Activated CD4-positive, alpha-beta memory T cell treated with anti-CD3 and anti-CD28 coated beads, Interleukin-2, amount 10 ng/mL, durations not matched to agents 7 days and 5 days (primary cell): ENCODE measurements at regions not wholly inside any gene's neighbourhood (a gene's known extent, or its start where the extent isn't known, plus 50 kb on each side); places are given as distances from the start of the nearest gene placed in this dataset.

Experiments used
- CTCF ChIA-PET: fragments of 350-600 bp; sonication (Branson Sonifier 250); formaldehyde crosslinking; loops from one replicate; lab custom pipeline; 2021; ENCODE audit warnings: antibody characterized with exemption, inconsistent platforms; lab: Charles Lee
- POLR2A ChIA-PET: fragments of 350-600 bp; sonication (Branson Sonifier 250); formaldehyde crosslinking; loops from one replicate; lab custom pipeline; 2021; ENCODE audit warnings: antibody characterized with exemption; lab: Charles Lee
- DNase-seq: peaks from one replicate; pipeline ENCODE4 v3.0.0-alpha.2; 2020
- H3K27ac Mint-ChIP-seq: one replicate; pipeline ENCODE4 v1.8.0; 2021; ENCODE audit warnings: mild to moderate bottlenecking, mixed read lengths
- H3K27me3 Mint-ChIP-seq: one replicate; pipeline ENCODE4 v1.8.0; 2021; ENCODE audit warnings: mixed read lengths
- H3K36me3 Mint-ChIP-seq: one replicate; pipeline ENCODE4 v1.8.0; 2021; ENCODE audit warnings: low read depth, mixed read lengths
- H3K4me1 Mint-ChIP-seq: one replicate; pipeline ENCODE4 v1.8.0; 2021; ENCODE audit warnings: mixed read lengths
- H3K4me3 Mint-ChIP-seq: one replicate; pipeline ENCODE4 v1.8.0; 2021; ENCODE audit warnings: mild to moderate bottlenecking, mixed read lengths
- H3K9me3 Mint-ChIP-seq: one replicate; pipeline ENCODE4 v1.8.0; 2021; ENCODE audit warnings: mixed read lengths

GRCh38 chr7:109930049-109930448, 1160.9 kb upstream of the LRRN3 start:
- peaks cover 3% of the 10 kb centered on the region for H3K9me3 Mint-ChIP-seq
- H3K4me1 Mint-ChIP-seq: no peaks in the 10 kb centered on the region
- H3K4me3 Mint-ChIP-seq: no peak overlapping the region
- no peak overlapping the region for H3K27ac Mint-ChIP-seq
- DNase-seq: no peak
- no peaks in the 10 kb centered on the region for H3K27me3 Mint-ChIP-seq
- ChIA-PET POLR2A (no interaction called here), CTCF (no interaction called here)
- no peaks in the 10 kb centered on the region for H3K36me3 Mint-ChIP-seq

GRCh38 chr7:109939207-109939606, 1151.7 kb upstream of the LRRN3 start:
- POLR2A ChIA-PET: no interaction called here
- Mint-ChIP-seq H3K4me1 (no peaks in the 10 kb centered on the region), H3K4me3 (no peak overlapping the region), H3K36me3 (no peaks in the 10 kb centered on the region), H3K27me3 (no peaks in the 10 kb centered on the region), H3K27ac (no peak overlapping the region), H3K9me3 (peaks cover 2% of the 10 kb centered on the region)
- CTCF ChIA-PET: no interaction called here
- DNase-seq: no peak

GRCh38 chr7:109945820-109946518, 1145.0 kb upstream of the LRRN3 start:
- ChIA-PET POLR2A (no interaction called here), CTCF (no interaction called here)
- Mint-ChIP-seq H3K27ac (no peak overlapping the region), H3K9me3 (no peaks in the 10 kb centered on the region), H3K4me1 (no peaks in the 10 kb centered on the region), H3K27me3 (no peaks in the 10 kb centered on the region), H3K4me3 (no peak overlapping the region), H3K36me3 (no peaks in the 10 kb centered on the region)
- no peak for DNase-seq

GRCh38 chr7:109950256-109950655, 1140.7 kb upstream of the LRRN3 start:
- no peak overlapping the region for H3K4me3 Mint-ChIP-seq
- ChIA-PET CTCF (no interaction called here), POLR2A (no interaction called here)
- H3K4me1 Mint-ChIP-seq: no peaks in the 10 kb centered on the region
- no peaks in the 10 kb centered on the region for H3K9me3 Mint-ChIP-seq
- H3K27ac Mint-ChIP-seq: no peak overlapping the region
- DNase-seq: no peak
- no peaks in the 10 kb centered on the region for H3K36me3 Mint-ChIP-seq
- H3K27me3 Mint-ChIP-seq: no peaks in the 10 kb centered on the region

- H3K27ac Mint-ChIP-seq: no peak overlapping the region
- H3K27me3 Mint-ChIP-seq: no peaks in the 10 kb centered on the region
- no peak overlapping the region for H3K4me3 Mint-ChIP-seq
- H3K4me1 Mint-ChIP-seq: no peaks in the 10 kb centered on the region
- DNase-seq: no peak
- ChIA-PET POLR2A (no interaction called here), CTCF (no interaction called here)
- H3K9me3 Mint-ChIP-seq: no peaks in the 10 kb centered on the region
- no peaks in the 10 kb centered on the region for H3K36me3 Mint-ChIP-seq
Observed at GRCh38 chr7:109950821-109951564, 1139.9 kb upstream of the LRRN3 start.

- Mint-ChIP-seq H3K9me3 (no peaks in the 10 kb centered on the region), H3K27ac (no peak overlapping the region), H3K4me3 (no peak overlapping the region), H3K27me3 (no peaks in the 10 kb centered on the region), H3K4me1 (no peaks in the 10 kb centered on the region), H3K36me3 (no peaks in the 10 kb centered on the region)
- ChIA-PET POLR2A (no interaction called here), CTCF (no interaction called here)
- DNase-seq: no peak
Observed at GRCh38 chr7:109951565-109951928, 1139.4 kb upstream of the LRRN3 start.

- CTCF ChIA-PET: no interaction called here
- Mint-ChIP-seq H3K36me3 (no peaks in the 10 kb centered on the region), H3K27ac (no peak overlapping the region), H3K4me3 (no peak overlapping the region), H3K4me1 (no peaks in the 10 kb centered on the region), H3K9me3 (peaks cover 3% of the 10 kb centered on the region), H3K27me3 (no peaks in the 10 kb centered on the region)
- POLR2A ChIA-PET: no interaction called here
- no peak for DNase-seq
Observed at GRCh38 chr7:109955986-109956385, 1134.9 kb upstream of the LRRN3 start.

GRCh38 chr7:109956916-109957315, 1134.0 kb upstream of the LRRN3 start:
- Mint-ChIP-seq H3K27me3 (no peaks in the 10 kb centered on the region), H3K9me3 (peaks cover 3% of the 10 kb centered on the region)
- POLR2A ChIA-PET: no interaction called here

GRCh38 chr7:109963741-109964140, 1127.2 kb upstream of the LRRN3 start:
- Mint-ChIP-seq H3K4me1 (no peaks in the 10 kb centered on the region), H3K9me3 (peaks cover 2% of the 10 kb centered on the region), H3K36me3 (no peaks in the 10 kb centered on the region), H3K4me3 (no peak overlapping the region), H3K27me3 (no peaks in the 10 kb centered on the region), H3K27ac (no peak overlapping the region)
- POLR2A ChIA-PET: no interaction called here
- DNase-seq: no peak
- CTCF ChIA-PET: no interaction called here

More at GRCh38 chr7:109956916-109957315, 1134.0 kb upstream of the LRRN3 start:
- Mint-ChIP-seq H3K4me1 (no peaks in the 10 kb centered on the region), H3K27ac (no peak overlapping the region), H3K4me3 (no peak overlapping the region), H3K36me3 (no peaks in the 10 kb centered on the region)
- DNase-seq: no peak
- CTCF ChIA-PET: no interaction called here

GRCh38 chr7:109964780-109965179, 1126.1 kb upstream of the LRRN3 start:
- no peak for DNase-seq
- ChIA-PET CTCF (no interaction called here), POLR2A (no interaction called here)
- Mint-ChIP-seq H3K27ac (no peak overlapping the region), H3K27me3 (no peaks in the 10 kb centered on the region), H3K36me3 (no peaks in the 10 kb centered on the region), H3K9me3 (no peaks in the 10 kb centered on the region), H3K4me3 (no peak overlapping the region), H3K4me1 (no peaks in the 10 kb centered on the region)

GRCh38 chr7:109967406-109967805, 1123.5 kb upstream of the LRRN3 start:
- no peak for DNase-seq
- Mint-ChIP-seq H3K4me3 (no peak overlapping the region), H3K36me3 (no peaks in the 10 kb centered on the region), H3K27me3 (no peaks in the 10 kb centered on the region), H3K27ac (no peak overlapping the region), H3K9me3 (no peaks in the 10 kb centered on the region), H3K4me1 (no peaks in the 10 kb centered on the region)
- CTCF ChIA-PET: no interaction called here
- POLR2A ChIA-PET: no interaction called here

GRCh38 chr7:109983618-109984017, 1107.3 kb upstream of the LRRN3 start:
- Mint-ChIP-seq H3K27ac (no peak overlapping the region), H3K27me3 (no peaks in the 10 kb centered on the region), H3K9me3 (peaks cover 4% of the 10 kb centered on the region), H3K36me3 (no peaks in the 10 kb centered on the region), H3K4me3 (no peak overlapping the region), H3K4me1 (no peaks in the 10 kb centered on the region)
- no peak for DNase-seq
- CTCF ChIA-PET: no interaction called here
- POLR2A ChIA-PET: no interaction called here

- Mint-ChIP-seq H3K27me3 (no peaks in the 10 kb centered on the region), H3K4me3 (no peak overlapping the region), H3K27ac (no peak overlapping the region), H3K36me3 (no peaks in the 10 kb centered on the region), H3K4me1 (no peaks in the 10 kb centered on the region), H3K9me3 (peaks cover under 1% of the 10 kb centered on the region)
- CTCF ChIA-PET: no interaction called here
- POLR2A ChIA-PET: no interaction called here
- DNase-seq: no peak
Observed at GRCh38 chr7:109984729-109985128, 1106.2 kb upstream of the LRRN3 start.

GRCh38 chr7:109986701-109987100, 1104.2 kb upstream of the LRRN3 start:
- CTCF ChIA-PET: no interaction called here
- Mint-ChIP-seq H3K27ac (no peak overlapping the region), H3K4me3 (no peak overlapping the region), H3K9me3 (no peaks in the 10 kb centered on the region), H3K36me3 (no peaks in the 10 kb centered on the region), H3K4me1 (no peaks in the 10 kb centered on the region), H3K27me3 (no peaks in the 10 kb centered on the region)
- POLR2A ChIA-PET: no interaction called here
- DNase-seq: no peak
